GM18519 (cell line): ENCODE measurements at regions not wholly inside any gene's neighbourhood (a gene's known extent, or its start where the extent isn't known, plus 50 kb on each side); places are given as distances from the start of the nearest gene placed in this dataset.
"Not testable (repeated sequence)": the region's sequence is repeated elsewhere in the genome, so short reads cannot be mapped to it uniquely, and the experiment has no call there.

Source experiments
- ATAC-seq: cut with Tn5 transposase; IDR thresholded peaks from one replicate; pipeline ENCODE4 v1.9.1; 2021; ENCODE audit warnings: mild to moderate bottlenecking, moderate library complexity; ENCODE audit not compliant: unreplicated experiment, low FRiP score

DNA sequence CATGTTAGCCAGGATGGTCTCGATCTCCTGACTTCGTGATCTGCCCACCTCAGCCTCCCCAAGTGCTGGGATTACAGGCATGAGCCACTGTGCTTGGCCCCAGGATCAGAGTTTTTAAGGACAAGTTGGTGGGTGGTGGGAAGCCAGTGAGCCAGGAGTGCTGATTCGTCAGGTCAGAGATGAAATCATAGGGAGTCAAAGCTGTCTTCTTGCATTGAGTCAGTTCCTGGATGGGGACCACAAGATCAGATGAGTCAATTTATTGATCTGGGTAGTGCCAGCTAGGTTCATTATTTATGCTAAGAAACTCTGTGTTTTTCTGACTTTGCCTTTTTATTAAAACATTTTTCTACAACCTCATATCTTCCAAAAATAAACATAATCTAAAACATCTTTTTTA lies 423.8 kb downstream of the ARL4A start:
- no peak for ATAC-seq

DNA sequence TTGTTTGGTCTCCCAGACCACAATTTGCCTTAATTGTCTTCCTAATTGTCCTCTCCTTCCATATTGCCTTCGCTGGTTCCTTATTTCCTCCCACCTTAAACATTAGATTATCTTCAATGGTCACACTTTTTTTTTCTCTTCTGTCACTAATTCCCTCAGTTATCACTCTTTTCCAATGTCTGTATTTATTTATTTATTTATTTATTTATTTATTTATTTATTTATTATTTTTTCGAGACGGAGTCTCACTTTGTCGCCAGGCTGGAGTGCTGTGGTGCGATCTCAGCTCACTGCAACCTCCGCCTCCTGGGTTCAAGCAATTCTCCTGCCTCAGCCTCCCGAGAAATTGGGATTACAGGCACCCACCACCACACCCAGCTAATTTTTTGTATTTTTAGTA lies 426.8 kb downstream of the ARL4A start:
- ATAC-seq: not testable (repeated sequence)

DNA sequence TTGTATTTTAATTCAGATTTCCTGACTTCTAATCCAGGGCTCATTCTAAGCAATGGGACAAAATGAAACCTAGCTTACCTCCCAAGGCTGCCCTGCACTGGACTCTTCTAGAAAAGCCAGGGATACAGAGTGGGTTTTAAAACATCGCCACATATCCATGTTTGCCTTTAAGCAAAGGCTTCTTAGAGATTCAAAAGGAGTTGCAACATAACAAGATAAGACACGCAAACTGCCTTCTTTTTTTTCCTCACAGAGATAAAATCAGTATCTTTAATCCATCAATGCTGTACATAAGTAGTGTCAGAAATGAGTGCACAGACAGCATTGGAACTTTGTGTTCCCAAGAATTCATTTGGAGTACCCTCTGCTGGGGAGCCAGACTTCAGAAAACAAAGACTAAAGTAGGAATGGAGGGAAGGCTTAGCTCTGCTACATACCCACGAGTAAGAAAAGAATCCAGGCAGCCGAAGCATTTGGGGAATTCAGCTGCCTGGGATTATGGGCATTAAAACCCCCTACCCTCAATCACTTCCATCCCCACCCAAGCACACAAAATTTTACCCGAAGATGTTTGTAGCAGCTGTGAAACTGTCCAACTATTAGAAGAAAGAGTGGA lies 427.8 kb downstream of the ARL4A start:
- no peak for ATAC-seq

DNA sequence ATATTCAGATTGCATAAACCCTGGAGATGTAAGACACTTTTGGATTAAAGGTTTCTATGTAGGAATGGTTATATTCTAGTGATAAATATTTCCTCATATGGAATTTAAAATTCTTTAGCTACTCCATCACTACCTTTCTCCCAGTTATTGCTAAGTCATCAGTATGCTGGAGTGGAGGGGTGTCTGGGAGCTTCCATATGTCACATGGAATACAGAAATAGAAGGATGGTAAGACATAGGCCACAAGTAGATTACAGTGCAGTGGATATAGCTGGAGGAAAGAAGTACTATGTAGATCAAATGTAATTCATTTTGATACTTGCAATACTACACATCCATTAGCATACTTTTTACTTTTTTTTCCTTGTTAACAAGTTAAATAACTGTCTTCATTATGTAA lies 428.4 kb downstream of the ARL4A start:
- no peak for ATAC-seq

DNA sequence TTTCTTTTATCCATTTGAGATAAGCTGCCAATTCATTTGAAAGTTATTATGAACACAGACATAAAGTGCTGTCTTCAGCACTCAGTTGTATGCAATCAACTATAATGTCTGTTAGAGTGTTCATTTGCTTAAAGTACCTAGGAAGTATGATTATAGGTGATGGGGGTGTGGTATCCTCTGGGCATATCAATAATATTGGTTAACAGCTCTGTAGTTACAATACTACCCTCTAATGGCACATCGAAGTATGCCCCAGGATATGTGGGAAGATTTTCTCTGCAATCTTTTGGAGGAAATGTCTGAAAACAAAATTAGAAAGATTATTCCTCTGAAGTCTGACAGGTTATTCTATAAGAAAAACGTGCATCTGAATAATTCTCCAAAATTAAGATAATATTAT lies 429.7 kb downstream of the ARL4A start:
- ATAC-seq: no peak

DNA sequence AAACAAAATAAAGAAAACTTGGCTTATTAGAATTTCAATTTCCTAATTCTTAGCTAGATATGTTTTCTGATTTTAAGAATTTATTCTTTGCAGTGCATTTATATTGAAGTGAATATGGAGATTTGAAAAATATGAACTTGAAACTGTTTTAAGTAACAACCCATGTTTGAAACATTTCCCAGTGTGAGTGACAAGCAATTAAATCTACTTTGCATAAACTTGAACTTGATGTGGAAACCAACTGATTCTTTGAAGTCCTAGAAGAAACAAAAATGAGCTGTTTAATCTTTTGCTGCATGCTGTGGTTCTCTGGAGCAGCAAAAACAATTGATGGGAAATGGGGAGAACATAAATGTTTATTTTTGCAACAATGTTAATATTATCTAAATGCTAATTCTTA lies 430.2 kb downstream of the ARL4A start:
- no peak for ATAC-seq

DNA sequence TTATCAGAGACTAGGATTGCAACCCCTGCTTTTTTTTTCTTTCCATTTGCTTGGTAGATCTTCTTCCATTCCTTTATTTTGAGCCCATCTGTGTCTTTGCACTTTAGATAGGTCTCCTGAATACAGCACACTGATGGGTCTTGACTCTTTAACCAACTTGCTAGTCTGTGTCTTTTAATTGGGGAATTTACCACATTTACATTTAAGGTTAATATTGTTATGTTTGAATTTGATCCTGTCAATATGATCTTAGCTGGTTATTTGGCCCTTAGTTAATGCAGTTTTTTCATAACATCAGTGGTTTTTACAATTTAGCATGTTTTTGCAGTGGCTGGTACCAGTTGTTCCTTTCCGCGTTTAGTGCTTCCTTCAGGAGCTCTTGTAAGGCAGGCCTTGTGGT lies 437.2 kb downstream of the ARL4A start:
- ATAC-seq: not testable (repeated sequence)

DNA sequence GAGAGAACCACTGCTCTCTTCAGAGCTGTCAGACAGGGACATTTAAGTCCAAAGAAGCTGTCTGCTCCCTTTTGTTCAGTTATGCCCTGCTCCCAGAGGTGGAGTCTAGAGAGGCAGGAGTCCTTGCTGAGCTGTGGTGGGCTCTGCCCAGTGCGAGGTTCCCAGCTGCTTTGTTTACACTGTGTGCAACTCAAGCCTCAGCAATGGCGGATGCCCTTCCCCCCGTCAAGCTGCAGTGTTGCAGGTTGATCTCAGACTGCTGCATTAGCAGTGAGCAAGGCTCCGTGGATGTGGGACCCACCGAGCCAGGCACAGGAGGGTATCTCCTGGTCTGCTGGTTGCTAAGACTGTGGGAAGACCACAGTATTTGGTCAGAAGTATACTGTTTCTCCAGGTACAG lies 438.9 kb downstream of the ARL4A start:
- ATAC-seq: no peak

DNA sequence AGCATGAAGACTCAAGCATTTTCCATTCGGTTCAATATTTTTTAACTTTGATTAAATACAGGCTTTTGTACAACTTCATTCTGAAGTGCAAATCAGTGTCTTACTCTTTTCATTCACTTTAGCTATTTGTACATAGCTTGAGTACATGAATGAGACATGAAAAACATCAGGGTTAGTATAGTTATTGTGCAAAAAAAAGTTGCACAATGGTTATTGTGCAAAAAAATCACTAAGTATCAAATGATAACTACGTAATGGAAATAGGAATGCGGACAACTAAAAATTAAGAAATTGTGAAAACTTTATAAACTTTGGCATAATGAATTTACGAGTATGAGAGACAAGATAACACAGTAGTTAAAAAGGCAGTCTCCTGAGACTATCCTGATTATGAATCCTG lies 442.9 kb downstream of the ARL4A start:
- ATAC-seq: no peak

DNA sequence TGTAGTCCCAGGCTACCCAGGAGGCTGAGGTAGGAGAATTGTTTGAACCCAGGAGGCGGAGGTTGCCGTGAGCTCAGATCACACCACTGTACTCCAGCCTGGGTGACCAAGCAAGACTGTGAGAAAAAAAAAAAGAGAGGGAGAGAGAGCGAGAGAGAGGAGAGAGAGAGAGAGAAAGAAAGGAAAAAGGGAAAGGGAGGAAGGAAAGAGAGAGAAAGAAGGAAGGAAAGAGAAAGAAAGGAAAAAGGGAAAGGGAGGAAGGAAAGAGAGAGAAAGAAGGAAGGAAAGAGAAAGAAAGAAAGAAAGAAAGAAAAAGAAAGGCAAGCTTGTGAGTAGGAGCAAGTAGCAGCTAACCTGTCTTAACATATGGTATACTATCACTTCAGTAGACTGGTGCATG lies 443.5 kb downstream of the ARL4A start:
- not testable (repeated sequence) for ATAC-seq

DNA sequence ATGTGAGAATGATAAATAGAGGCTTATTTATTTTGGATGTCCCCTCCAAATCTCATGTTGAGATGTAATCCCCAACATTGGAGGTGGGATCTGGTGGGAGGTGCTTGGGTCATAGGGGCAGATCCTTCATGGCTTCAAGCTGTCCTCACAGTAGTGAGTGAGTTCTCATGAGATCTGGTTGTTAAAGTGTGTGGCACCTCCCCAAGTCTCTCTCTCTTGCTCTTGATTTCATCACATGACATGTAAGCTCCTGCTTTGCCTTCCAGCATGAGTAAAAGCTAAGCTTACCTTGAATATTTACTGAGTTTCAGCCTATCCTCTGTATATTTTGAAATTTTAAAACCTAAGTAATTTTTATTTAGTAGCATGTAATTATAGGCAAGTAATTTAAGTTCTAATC lies 444.9 kb downstream of the ARL4A start:
- ATAC-seq: no peak

DNA sequence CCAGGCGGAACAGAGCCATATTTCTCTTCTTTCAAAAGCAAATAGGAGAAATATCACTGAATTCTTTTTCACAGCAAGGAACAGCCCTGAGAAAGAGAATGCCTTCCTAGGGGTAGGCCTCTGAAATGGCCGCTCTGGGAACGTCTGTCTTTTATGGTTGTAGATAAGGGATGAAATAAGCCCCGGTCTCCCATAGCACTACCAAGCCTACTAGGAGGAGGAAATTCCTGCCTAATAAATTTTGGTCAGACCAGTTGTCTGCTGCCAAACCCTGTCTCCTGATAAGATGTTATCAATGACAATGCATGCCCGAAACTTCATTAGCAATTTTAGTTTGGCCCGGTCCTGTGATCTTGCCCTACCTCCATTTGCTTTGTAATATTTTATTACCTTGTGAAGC lies 448.9 kb downstream of the ARL4A start:
- ATAC-seq: not testable (repeated sequence)

DNA sequence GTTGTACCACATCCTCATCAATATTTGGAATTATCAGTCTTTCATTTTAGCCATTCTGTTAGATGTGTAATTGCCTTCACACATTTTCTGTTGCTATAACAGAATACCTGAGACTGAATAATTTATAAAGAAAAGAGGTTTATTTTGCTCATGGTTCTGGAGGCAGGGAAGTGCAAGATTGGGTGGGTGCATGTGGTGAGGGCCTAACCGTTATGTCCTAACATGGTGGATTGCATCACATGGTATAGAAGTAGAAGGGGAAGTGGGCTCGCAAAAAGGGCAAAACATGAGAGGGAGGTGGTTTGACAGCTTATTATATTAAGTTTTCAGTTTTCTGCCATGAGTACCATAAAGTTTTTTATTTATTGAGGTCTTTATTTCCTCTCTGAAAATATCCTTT lies 452.0 kb downstream of the ARL4A start:
- no peak for ATAC-seq

DNA sequence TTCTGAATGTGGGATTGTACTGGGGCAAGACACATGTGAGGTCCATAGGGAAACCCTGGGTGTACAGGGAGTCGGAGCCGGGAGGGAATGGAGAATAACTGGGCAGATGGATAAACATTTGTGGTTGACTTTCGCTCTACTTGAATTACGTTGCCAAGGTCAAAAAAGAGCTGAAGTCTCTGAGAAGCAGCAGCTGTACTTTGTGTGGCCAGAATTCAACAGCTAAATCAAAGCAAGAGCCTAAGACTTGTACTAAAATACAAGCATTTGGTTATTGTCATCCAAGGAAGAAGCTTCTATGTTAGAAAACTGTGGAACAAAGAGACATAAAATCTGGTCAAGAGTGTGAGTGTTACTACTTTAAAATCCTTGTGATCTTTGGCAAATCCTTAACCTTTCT lies 457.2 kb downstream of the ARL4A start:
- no peak for ATAC-seq

DNA sequence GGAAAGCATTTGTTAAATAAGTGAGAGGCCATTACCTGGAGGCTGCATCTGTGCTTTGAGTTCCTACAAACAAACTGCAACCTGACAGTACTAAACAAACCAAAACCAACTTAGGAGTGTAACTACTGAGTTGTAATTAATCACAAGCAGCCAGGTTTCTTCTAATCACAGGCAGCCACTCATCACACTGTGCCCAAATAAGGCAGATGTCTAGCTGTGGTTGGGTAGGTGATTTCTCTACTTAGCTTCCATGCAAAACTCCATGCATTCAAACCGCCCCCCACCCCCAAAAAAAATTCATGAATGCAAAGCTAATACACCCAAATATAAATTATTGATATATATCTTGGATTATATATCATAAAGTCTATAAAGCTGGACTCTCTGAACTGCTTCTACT lies 461.1 kb downstream of the ARL4A start:
- no peak for ATAC-seq

DNA sequence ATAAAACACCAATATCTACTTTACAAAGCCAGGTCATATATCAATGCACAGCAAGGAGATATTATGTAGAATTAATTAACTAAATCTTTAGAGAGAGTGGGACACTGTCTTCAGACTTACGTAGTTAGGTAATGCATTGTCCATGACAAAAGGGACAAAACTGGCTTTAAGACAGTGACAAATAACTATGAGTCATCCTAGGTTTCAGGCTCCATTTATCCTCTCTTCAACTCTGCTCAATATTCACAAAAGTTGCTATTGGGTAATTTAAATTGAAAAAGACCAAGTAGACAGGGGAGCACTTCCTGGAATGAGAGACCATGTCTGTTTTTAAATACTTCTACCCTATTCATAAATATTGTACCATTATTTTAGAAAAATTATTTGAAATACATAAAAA lies 464.5 kb downstream of the ARL4A start:
- no peak for ATAC-seq

DNA sequence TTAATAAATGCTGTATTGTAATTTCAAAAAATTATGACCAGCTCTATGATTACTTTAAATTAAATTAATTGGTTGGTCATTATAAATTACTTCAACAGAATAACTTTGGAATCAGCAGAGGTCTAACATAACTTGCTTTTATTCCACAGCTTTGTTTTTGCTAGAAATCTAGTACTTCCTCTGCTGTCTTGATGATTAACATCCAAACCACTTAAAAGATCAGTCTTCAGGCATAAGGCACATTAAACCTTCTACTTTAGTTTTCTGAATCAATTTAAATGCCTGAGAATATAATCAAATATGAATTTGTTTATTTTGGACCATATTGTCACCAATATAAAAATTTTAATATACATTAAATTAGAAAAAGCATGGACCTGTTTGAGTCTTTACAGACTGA lies 465.3 kb downstream of the ARL4A start:
- ATAC-seq: no peak

DNA sequence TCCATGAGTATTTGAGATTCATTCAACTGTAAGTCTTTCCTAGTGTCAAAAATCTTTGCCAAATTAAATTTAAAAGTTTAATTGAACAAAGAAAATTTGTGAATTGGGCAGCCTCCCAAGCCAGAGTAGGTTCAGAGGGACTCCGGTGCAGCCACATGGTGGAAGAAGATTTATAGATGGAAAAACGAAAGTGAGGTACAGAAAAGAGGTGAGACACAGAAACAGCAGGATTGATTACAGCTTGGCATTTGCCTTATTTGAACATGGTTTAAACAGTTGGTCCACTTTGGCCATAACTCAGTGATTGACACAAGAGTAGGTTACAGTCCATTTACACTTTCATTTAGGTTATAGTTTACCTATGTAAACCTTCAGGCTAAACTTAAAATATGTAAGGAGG lies 465.8 kb downstream of the ARL4A start:
- no peak for ATAC-seq

DNA sequence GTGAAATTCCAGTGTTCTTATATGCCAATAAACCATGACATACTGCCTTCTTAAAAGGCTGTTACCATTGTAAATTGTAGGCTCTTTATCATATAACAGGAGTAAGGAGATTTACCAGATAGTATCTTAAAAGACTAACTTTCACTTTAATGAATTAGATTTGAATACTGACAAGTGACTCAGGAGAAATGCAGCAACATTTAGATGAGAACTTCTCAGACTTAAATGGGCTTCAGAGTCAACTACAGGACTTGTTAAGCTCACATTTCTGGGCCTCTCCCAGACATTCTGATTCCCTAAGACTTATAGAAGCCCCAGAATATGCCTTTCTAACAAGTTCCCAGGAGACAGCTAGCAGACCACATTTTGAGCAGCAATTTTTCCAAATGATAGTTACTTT lies 466.3 kb downstream of the ARL4A start:
- no peak for ATAC-seq

DNA sequence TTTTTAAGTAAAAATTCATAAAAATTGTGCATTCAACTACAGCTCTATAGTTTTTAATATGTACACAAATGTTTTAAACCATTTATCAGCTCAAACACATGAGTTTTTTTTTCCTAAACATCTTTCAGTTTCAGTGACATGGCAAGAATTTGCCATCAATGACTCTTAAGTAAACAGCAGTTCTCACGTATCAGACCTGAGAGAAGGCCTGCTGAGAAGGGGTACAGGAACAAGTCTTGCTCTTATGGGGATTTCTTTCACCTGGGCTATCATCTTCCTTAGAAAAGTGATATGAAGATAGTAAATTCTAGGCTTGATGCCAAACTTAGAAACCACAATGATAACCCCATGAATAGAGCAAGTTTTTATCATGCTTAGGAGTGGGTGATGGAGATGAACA lies 467.8 kb downstream of the ARL4A start:
- no peak for ATAC-seq

DNA sequence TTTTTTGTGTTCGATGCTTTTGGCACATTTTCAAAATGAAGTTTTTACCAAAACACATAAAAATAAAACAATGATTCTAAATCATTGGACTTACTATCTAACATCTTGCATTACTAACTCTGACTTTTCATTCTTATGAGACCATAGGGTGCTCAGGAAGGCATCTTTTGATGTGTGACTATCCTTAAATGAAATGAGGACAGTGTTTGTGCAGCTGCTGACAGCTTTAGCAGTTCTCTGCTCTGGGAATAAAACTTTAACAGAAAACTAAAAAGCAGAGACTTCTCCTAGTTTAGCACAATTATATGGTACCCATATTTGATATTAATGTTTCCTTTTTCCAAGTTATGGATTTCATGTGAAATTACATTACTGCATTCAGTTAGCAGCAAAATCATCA lies 471.6 kb downstream of the ARL4A start:
- ATAC-seq: no peak

DNA sequence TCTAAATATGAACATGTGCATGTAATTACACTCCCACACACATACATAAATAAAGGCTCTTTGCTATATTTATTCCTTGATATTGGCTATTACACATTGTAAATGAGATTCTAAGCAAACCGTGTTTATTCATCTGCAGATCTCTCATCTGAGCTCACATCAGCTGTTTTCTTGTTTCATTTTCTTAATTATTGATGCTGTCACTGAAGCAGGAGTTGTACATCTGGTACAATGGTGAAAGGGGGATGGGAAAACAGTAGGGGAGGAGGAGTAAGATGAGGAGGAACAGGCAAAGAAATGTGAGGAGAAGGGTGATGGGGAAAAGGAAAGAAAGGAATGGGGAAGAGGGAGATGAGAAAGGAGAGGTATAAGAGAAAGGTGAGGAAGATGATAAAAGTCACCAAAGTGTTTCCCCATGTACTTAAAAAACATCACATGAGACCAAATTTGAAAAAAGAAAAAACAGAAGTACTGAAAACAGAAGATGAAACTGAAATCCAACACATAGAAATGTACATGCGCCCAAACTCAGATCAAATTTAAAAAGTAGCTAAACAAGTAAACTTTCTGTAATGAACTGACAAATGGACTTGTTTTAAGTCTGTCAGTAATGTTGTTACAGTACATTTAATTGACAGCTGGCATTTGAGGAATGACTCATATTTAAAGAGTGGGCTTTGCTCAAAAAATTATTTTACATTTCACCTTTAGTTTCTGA lies 472.2 kb downstream of the ARL4A start:
- no peak for ATAC-seq

DNA sequence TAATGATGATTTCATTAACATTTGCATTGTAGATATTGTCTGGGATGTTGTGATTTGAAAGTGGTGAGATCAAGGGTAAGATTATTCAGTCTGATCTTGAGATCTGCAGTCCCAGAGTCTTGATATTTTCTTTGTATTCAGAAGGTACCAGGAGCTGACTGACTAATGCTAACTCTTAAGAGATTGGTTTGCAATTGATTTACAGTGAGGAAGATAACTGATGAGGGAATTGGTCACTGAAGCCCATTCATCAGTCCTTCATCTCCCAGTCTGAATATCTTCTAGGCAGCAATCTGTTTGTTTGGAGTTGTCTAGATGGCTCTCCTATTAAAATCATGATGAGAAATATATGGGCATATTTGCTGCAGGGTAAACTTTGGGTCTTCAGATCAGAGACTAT lies 473.7 kb downstream of the ARL4A start:
- ATAC-seq: no peak
